ENCODE measurements at regions not wholly inside any gene's neighbourhood (a gene's known extent, or its start where the extent isn't known, plus 50 kb on each side); places are given as distances from the start of the nearest gene placed in this dataset.

GRCh38 chr2:129320288-129320687 lies 659.2 kb upstream of the RAB6C start:
- WGBS, 2 donors (ENCODE audit: low coverage in 1 of 2) = 100% methylated on average over 1 to 4 of the region's 4 CpGs
- no peak overlapping the region for H3K27ac ChIP-seq
- TF ChIP-seq POLR2A (IDR thresholded peaks at IDR 0.05) (no peak), CTCF (IDR thresholded peaks at IDR 0.05) (no peak), EP300 (IDR thresholded peaks at IDR 0.05) (no peak), POLR2AphosphoS5 (IDR thresholded peaks at IDR 0.05) (no peak)
- H3K4me1 ChIP-seq = no peaks in the 10 kb centered on the region
- ATAC-seq = no peak
- no peaks in the 10 kb centered on the region for H3K27me3 ChIP-seq
- no peaks in the 10 kb centered on the region for H3K36me3 ChIP-seq
- no peak overlapping the region for H3K4me3 ChIP-seq
- H3K9me3 ChIP-seq = no peaks in the 10 kb centered on the region

- Histone ChIP-seq H3K4me1 (no peaks in the 10 kb centered on the region), H3K36me3 (no peaks in the 10 kb centered on the region), H3K27me3 (no peaks in the 10 kb centered on the region), H3K9me3 (no peaks in the 10 kb centered on the region), H3K4me3 (no peak overlapping the region), H3K27ac (no peak overlapping the region)
- 43 to 100% methylated on average over 1 of the region's 2 CpGs for WGBS, 2 donors (ENCODE audit: low coverage in 1 of 2)
- no peak for ATAC-seq
- TF ChIP-seq CTCF (IDR thresholded peaks at IDR 0.05) (no peak), POLR2A (IDR thresholded peaks at IDR 0.05) (no peak), EP300 (IDR thresholded peaks at IDR 0.05) (no peak), POLR2AphosphoS5 (IDR thresholded peaks at IDR 0.05) (no peak)
These were observed 655.1 kb upstream of the RAB6C start for GRCh38 chr2:129324349-129324748.

- no peak overlapping the region for H3K4me3 ChIP-seq
- H3K9me3 ChIP-seq = no peaks in the 10 kb centered on the region
- H3K27me3 ChIP-seq = no peaks in the 10 kb centered on the region
- no peak for ATAC-seq
- no peaks in the 10 kb centered on the region for H3K36me3 ChIP-seq
- no peaks in the 10 kb centered on the region for H3K4me1 ChIP-seq
- TF ChIP-seq CTCF (IDR thresholded peaks at IDR 0.05) = no peak
- WGBS, 2 donors (ENCODE audit: low coverage in 1 of 2) = 87 to 100% methylated on average over 2 of the region's 2 CpGs
- no peak overlapping the region for H3K27ac ChIP-seq
These were observed 654.3 kb upstream of the RAB6C start for GRCh38 chr2:129325151-129325550.

GRCh38 chr2:129329574-129329973 lies 649.9 kb upstream of the RAB6C start:
- H3K9me3 ChIP-seq = no peaks in the 10 kb centered on the region
- H3K4me3 ChIP-seq = no peak overlapping the region
- H3K27me3 ChIP-seq = no peaks in the 10 kb centered on the region
- no peaks in the 10 kb centered on the region for H3K36me3 ChIP-seq
- no peaks in the 10 kb centered on the region for H3K4me1 ChIP-seq
- TF ChIP-seq POLR2A (IDR thresholded peaks at IDR 0.05) = no peak
- no peak for TF ChIP-seq CTCF (IDR thresholded peaks at IDR 0.05)
- TF ChIP-seq EP300 (IDR thresholded peaks at IDR 0.05) = no peak
- TF ChIP-seq POLR2AphosphoS5 (IDR thresholded peaks at IDR 0.05) = no peak
- 82 to 85% methylated on average over 3 to 4 of the region's 4 CpGs for WGBS, 2 donors (ENCODE audit: low coverage in 1 of 2)
- ATAC-seq = no peak
- no peak overlapping the region for H3K27ac ChIP-seq

GRCh38 chr2:129330504-129330903 lies 649.0 kb upstream of the RAB6C start:
- Histone ChIP-seq H3K4me3 (no peak overlapping the region), H3K4me1 (no peaks in the 10 kb centered on the region), H3K27ac (no peak overlapping the region), H3K27me3 (no peaks in the 10 kb centered on the region), H3K36me3 (no peaks in the 10 kb centered on the region), H3K9me3 (no peaks in the 10 kb centered on the region)
- WGBS, 2 donors (ENCODE audit: low coverage in 1 of 2) = 93 to 100% methylated on average over 2 of the region's 2 CpGs
- ATAC-seq = no peak
- TF ChIP-seq CTCF (IDR thresholded peaks at IDR 0.05) (no peak), POLR2AphosphoS5 (IDR thresholded peaks at IDR 0.05) (no peak), EP300 (IDR thresholded peaks at IDR 0.05) (no peak), POLR2A (IDR thresholded peaks at IDR 0.05) (no peak)

Data from gastroesophageal sphincter (tissue), 4 donors.